Fibroblast of skin of scalp (primary cell): ENCODE measurements at regions not wholly inside any gene's neighbourhood (a gene's known extent, or its start where the extent isn't known, plus 50 kb on each side); places are given as distances from the start of the nearest gene placed in this dataset.

ENCODE experiments used
- DNase-seq: peaks from one replicate; pipeline ENCODE4 v3.0.0-alpha.2; 2013

GRCh38 chr7:86943447-86943846, 116.0 kb downstream of the ELAPOR2 start:
- DNase-seq: no peak

GRCh38 chr7:86942995-86943394, 116.5 kb downstream of the ELAPOR2 start:
- no peak for DNase-seq

- no peak for DNase-seq
Measured at GRCh38 chr7:86942081-86942480, 117.4 kb downstream of the ELAPOR2 start.

GRCh38 chr7:86939197-86939814, 120.1 kb downstream of the ELAPOR2 start:
- peak; percentile 63 for DNase-seq

GRCh38 chr7:86937363-86937878, 122.0 kb downstream of the ELAPOR2 start:
- peak; percentile 18 for DNase-seq

GRCh38 chr7:86933295-86933845, 126.1 kb downstream of the ELAPOR2 start:
- DNase-seq: no peak

- DNase-seq: peak; percentile 96
Measured at GRCh38 chr7:86932038-86932512, 127.4 kb downstream of the ELAPOR2 start.

GRCh38 chr7:86931439-86931838, 128.0 kb downstream of the ELAPOR2 start:
- DNase-seq: no peak

- peak; percentile 42 for DNase-seq
Measured at GRCh38 chr7:86930554-86931307, 128.7 kb downstream of the ELAPOR2 start.

- DNase-seq: no peak
Measured at GRCh38 chr7:86929293-86930109, 130.0 kb downstream of the ELAPOR2 start.

GRCh38 chr7:86928308-86928707, 131.1 kb downstream of the ELAPOR2 start:
- no peak for DNase-seq

- peak; percentile 71 for DNase-seq
Measured at GRCh38 chr7:86926732-86927131, 132.7 kb downstream of the ELAPOR2 start.

GRCh38 chr7:86925221-86925620, 134.2 kb downstream of the ELAPOR2 start:
- DNase-seq: no peak

- DNase-seq: peak; percentile 5
Measured at GRCh38 chr7:86923527-86923926, 135.9 kb downstream of the ELAPOR2 start.

GRCh38 chr7:86920154-86920553, 139.3 kb downstream of the ELAPOR2 start:
- DNase-seq: no peak

GRCh38 chr7:86918245-86918644, 141.2 kb downstream of the ELAPOR2 start:
- no peak for DNase-seq

- no peak for DNase-seq
Measured at GRCh38 chr7:86916277-86916825, 143.1 kb downstream of the ELAPOR2 start.

GRCh38 chr7:86914551-86914950, 144.9 kb downstream of the ELAPOR2 start:
- peak; percentile 47 for DNase-seq
